GM21381 (cell line): ENCODE measurements at regions not wholly inside any gene's neighbourhood (a gene's known extent, or its start where the extent isn't known, plus 50 kb on each side); places are given as distances from the start of the nearest gene placed in this dataset.

ENCODE experiments used
- ATAC-seq: cut with Tn5 transposase; IDR thresholded peaks from one replicate; pipeline ENCODE4 v1.9.1; 2021; ENCODE audit warnings: mild to moderate bottlenecking, moderate library complexity; ENCODE audit not compliant: unreplicated experiment

DNA sequence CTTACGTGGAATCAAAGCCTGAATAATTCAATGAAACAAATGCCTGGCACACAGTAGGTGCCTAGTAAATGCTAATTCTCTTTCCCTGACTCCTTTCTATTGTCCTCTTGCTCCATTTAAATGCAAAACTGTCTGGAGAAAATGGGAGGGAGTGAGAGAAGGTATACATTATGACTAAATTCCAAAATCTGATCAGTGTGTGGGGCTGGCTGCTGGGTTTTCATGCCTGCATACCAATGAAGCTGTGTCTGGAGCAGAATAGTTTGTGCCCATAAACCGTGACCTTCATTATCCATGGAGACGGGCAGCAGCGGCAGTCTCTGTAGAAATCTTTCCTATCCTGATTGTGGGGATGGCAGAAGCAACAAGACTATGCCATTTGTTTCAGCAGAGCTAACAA lies 223.4 kb upstream of the ZBED5 start:
- no peak for ATAC-seq

DNA sequence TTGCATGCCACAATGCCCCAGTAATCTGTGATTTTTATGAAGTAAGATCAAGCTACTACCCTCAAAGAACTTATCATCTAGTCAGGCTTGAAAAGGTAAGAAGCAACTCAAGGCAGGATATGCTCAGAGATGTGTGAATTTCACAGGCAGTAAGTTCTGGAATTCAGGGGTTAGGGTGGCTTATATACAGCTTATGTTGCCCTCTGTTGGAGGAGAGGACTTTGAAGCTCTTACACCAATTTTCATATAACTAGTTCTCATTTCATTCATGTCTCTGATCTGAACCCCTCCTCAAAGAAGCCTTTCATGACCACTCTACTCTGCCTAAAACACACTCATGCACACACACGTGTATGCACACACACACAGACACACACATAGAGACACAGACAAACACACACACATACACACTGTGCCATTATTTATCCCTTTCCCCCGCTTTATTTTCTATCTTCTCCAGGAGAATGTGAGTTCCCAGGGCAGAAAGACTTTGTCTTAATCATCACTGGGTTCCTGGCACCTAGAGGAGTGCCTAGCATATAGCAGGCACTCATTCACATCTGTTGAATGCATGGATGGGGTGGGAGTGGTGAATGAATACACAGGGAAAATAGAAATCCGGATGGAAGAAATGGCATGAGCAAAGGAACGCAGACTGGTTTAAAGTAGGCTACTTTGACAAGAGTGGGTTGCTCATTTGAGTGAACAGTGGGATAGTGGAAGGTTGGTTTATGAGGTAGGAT lies 220.7 kb upstream of the ZBED5 start:
- ATAC-seq = no peak

DNA sequence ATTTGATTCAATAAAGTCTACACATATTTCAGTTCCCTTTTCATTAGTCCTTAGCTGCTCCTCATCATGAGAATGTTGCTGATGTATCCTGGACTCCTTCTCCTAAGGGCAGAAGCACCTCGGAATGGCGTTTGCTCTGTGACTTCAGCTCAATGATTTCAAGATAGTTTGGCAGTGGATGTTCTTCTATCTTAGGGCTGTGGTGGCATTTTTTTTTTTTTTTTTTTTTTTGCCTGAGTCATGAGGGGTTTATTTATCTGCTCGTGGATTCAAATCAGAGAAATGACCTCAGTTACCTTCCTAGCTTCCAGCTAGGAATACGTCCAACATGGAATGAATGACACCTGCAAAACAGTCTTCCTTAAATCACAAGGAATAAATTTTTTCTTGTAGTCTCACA lies 220.0 kb upstream of the ZBED5 start:
- ATAC-seq = no peak

DNA sequence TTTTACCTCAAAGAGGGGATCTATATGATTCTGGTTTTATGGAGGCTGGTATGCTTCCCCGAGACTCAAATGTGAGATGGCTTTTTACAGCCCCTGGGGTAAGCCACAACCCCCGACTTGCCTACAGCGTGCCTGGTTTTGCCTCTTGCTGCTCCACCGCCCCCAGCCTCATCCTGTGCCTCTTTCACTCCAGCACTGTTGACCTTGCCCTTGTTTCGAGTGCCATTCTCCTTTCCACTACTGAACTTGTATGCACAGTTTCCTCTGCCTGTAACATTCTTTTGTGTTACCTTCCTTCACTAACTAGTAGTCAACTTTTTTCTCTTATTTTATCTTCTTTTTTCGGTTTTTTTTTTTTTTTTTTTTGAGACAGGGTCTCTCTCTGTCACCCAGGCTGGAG lies 219.0 kb upstream of the ZBED5 start:
- no peak for ATAC-seq

DNA sequence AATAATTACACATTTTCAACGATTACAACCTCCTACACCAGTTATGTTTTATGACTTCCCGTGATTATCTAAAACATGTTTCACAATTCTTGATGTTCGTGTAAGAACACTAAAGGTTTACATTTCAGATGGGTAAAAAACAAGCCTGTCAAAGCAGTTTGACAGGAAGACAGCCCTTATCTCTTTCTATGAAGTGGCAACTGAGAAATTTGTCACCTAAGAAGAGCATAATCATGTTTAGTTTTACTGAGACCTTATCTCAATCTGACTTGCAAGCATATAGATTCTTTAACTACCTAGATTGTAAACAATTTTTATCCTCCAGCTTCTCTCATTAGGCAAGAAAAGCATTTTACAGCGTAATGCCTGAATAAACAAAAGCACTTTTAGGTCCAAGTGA lies 218.4 kb upstream of the ZBED5 start:
- ATAC-seq = no peak

DNA sequence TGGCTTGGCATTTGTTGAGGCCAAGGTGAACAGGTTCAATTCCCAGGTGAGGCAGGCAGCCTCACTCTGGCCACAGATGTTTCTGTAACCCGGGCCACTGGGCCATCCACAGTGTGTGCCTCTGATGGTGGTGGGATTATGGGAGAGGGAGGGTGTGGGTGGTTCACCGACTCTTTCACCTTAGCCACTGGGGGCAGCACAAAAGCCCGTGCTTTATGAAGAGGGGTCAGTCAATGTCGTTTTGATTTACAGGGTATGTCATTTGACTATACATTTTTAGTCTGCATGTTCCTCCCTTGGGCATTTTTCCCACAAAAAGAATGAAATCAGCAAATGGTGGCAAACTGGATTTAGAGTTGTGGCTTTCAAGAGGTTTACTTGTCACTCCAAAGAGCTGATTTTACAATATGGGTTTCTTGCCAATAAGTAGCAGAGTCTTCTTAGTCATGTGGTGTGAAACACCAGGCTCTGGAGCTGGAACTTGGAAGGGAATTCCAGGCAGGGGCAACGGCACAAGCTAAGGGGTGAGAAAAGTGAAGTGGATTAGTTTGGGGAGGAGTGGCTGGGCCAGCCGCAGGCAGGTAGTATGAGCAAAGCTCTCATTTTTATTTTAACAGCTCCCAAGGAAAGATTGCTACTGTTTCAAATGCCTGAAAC lies 217.8 kb upstream of the ZBED5 start:
- ATAC-seq = no peak

DNA sequence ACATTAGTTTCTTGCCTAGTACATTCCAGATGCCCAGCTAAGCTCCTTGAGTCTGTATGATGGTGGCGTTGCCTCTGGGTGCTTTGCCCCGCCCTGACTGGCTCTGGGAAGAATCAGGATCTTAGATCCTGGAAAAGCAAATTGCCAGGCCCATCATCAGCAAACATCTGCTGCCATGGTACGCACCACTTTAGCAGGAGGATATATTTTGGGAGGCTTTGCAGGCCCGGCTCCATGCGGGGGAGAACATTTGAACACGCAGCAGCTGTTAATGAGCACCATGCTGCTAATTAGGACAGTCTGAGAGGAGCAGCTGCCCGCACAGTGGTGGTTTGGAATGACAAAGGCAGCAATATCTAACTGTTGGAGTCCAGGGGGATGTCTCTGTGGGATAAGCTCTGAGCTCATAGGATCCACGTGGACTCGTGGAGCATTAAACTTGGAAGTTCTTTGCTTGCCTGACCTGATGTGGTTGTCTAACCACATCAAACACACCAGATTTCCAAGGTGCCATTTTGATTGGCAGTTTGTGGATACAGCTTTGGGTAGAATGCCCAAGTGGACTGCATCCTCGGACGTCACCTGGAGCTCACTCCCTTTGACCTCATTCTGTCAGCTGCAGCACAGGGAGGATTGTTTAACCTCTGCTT lies 217.0 kb upstream of the ZBED5 start:
- no peak for ATAC-seq

DNA sequence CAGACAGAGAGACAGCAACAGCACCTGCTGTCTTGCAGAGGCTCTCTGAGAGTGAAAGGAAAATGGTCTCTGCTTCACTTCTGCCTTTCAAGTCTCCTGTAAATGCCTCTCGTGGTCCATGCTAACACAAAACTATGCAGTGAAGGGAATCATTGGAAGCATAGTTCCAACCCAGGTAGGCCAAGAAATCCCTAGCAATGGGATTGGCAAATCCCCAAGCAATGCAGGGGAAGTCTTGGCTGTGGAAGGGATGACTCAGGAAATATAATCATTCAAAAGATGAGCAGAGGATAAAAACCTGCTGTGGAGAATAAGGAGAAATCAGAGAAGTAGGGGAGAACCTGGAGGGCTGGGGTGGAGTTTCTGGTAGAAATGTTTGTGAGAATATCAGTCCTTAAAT lies 216.1 kb upstream of the ZBED5 start:
- ATAC-seq = no peak

DNA sequence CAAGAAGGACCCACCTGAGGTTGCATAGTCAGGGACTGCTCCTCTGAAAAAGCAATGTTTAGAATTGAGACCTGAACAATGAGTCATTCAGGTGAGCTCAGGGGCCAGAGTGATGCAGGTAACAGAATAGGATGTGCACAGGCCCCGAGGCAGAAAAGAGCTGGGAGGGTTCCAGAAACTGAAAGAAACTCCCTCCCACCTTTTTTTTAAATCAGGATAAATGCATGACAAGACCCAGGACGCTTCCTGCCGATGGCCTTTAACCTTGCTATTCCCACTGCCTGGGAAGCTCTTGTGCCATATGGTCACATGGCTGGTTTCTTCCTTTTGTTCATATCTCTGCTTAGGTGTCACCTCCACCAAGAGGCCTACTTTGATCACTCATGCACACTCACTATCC lies 214.2 kb upstream of the ZBED5 start:
- no peak for ATAC-seq

DNA sequence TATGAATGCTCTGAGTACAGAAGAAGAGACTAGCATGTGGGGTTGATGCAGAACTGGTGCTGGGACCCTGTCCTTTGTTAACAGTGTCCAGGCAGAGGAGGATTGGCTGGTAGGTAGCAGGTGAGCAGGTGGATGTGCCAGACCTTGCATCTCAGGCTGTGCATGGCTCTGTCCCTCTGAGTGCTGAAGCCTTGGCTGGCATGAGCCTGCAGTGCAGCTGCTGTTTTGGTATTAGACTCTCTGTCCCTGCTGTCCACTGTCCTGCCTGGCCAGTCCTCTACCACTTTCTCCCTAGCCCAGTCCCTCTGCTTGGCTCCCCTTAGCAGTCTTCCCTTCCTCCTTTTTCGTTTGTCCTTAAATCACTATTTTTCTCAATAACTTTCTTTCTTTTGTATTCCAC lies 213.6 kb upstream of the ZBED5 start:
- no peak for ATAC-seq

DNA sequence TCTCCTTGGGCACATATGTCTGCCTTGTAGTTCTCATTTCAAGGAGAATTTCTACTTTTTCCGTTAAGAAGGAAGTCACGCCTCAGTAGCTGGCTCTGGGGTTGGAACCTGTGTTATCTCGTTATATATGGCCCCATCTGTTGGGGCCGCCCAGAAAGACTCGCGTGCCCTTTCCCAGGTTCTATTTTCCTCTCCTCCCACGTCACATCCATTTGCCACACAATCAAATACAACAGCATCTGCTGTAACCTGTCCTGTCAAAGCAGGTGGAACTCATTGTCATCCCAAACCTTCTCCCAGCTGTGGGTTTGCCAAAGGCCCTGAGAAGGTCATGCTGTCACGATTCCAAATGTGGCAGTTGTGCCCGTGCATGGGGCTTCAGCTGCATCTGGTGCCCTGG lies 213.1 kb upstream of the ZBED5 start:
- ATAC-seq = no peak

DNA sequence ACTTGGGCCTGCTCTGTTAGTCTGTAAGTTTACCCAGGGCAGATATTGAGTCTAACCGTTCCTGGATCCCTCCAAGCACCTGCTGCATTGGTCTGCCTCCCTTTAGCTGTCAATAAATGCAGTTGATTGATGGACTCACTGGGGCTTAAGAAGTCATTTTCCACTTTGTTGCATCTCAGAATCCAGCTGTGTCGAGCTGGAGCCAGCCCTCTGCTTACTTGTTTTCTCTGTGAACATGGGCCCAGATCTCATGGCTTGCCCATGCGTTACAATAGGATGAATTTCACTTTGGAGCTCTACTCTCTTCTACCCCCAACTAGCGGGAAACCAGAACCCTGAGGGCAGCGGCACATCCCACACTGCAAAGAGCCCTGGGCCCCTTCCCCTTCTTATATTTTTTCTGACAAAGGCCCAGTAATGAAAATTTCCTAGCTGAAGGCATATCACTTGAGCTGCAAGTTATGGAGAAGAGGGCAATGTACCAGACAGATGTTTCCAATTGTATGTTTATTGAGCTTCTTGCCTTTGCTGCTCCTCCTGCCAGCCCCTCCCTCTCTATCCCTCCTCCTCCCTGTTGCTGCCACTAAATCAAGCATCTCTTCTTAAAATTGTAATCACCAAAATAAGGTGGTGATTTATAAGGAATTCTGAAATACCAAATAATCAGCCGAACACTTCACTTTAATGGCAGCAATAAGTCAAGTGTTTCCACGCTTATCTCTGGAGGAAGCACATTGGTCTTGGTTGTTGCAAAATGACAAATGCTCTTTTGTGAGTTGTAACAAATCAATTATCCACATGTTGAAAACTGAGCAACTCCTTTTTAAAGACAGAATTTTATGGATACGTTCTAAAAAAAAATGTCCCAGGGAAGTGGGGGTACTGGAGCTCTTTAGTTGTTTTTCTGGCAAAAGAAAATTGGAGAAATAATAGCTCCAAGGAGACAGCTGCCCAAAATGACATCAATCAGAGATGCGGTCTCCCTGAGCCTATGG lies 212.3 kb upstream of the ZBED5 start:
- no peak for ATAC-seq

DNA sequence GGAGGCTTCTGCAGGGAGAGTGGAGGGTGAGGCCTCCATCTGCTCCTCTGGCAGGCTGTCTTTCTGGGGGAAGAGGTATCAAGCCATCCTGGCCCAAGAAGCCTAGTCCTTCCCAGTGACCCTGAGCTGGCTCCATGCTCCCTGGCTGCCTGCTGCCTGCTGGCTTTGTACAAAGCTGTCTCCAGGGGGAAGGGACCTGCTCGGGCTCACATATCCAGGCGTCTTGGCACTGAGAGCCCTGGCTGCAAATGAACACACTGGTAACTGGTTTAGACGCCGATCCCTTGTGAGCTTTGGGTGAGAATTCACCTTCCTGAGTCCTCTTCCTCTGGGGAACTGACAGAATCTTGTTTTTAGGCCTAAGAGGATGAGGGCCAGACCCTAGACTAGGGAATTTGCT lies 210.3 kb upstream of the ZBED5 start:
- no peak for ATAC-seq

DNA sequence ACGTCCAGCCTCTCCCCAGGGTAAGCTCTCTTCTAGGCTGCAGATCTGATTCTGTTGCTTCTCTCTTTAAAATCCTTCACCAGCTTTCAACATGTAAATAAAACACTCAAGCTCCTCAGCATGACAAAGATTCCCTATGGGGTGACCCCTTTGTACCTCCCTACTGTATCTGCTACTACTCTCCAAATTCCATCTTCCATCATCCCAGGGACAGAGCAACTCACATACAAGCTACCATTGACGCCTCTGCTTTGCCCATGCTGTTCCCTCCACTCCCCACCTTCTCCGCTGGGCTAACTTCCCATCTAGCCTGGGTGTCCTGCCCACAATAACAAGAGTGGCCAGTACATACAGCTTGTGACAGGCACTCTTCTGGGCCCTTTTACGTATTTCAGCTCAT lies 207.5 kb upstream of the ZBED5 start:
- no peak for ATAC-seq

DNA sequence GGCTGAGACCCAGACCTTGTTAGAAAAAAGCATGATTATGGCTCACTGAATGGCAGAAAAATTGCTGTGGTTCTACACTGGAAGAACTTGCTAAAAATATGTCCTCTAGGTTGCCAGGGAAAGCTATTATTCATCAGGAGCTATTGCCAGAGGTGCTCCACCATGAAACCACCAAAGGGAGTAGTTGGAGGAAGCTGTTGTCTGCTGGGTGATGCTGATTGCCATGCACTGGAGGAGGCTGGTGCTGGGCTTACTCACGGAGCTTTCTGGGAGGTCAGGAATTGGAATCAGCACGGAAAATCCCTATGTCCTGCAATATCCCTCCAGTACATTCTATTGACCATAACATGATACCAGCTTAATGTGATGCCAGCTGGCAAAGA lies 199.6 kb upstream of the ZBED5 start:
- no peak for ATAC-seq

DNA sequence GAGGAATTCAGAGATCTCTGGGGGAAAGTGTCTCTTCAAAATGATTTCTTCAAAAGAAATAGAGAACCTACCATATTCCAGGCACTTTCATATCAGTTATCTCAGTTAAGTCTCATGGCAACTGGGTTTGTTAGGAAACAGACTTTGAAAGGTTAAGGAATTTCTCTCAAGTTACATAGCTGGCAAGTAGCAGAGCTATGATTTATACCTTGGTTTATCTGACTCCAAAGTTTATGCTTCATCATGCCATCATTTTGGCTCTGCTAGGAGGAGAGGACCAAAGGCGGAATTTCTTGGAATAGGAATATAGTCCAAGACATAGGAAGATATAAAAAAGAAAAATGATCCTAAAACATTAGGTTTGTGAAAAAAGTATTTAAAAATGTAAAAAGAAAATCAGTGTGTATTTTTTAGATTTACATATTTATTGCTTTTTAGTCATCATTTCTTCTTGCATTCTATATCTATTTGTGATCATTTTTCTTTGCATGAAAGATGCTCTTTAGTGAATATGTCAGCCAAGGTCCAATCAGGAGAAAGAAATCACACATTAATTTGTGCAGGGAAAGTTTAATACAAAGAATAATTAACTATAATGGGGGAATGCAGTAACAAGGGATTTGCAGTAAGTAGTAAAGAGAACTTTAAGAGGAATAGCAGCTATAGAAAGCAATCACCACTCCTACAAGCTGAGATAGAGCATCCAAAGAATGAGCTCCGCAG lies 199.1 kb upstream of the ZBED5 start:
- ATAC-seq = no peak

DNA sequence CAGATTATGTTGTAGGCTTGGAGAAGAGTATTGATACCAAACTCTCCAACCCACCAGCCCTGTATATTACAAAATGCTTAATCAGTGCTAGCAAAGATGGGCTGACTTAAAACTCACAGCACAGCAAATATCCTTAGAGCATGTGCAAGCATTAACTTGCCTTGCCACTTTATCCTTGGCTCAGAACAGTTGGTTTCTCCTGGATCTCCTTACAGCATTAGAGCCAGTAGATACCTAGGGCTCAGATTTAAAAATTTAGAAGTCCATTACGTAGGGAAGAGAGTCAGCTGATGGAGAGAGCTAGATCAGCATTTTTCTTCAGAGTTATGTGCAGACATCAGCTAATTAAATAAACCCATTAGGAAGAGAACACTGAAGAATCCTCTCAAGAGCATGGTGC lies 198.5 kb upstream of the ZBED5 start:
- ATAC-seq = no peak

DNA sequence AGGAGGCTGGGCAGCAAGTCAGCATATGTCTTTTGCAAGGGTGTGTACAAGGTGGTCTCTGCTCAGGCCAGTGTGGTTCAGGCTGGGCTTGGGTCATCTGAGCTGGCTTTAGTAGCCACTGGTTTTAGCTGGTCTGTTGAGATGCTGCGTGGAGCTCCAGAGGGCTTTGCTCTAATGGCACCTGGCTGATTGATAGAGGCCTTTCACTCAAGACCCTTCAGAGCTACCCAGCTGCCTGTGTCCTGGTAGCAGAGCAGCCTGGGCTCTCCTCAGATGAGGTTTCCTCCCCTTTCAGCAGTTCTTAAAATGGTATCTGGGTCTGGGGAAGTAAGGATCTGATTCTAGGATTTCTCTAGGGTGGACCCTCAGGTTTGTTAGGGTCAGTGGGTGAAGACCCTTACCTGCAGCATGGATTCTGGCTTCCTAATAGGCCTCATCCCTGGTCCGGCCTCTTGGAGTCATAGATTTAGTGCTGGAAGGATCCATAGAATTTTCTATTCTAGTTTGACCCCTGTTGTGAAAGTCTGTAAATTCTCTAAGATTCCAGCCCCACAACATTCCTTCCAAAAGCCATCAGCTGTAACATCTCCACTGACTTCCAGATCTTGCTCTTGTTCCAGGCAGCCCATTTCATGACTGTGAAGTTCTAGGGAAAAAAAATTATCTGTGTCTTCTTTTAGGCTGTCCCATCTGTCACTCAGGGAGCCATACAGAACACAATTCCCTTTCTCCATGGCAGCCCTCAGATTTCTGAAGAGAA lies 190.2 kb upstream of the ZBED5 start:
- ATAC-seq = no peak

DNA sequence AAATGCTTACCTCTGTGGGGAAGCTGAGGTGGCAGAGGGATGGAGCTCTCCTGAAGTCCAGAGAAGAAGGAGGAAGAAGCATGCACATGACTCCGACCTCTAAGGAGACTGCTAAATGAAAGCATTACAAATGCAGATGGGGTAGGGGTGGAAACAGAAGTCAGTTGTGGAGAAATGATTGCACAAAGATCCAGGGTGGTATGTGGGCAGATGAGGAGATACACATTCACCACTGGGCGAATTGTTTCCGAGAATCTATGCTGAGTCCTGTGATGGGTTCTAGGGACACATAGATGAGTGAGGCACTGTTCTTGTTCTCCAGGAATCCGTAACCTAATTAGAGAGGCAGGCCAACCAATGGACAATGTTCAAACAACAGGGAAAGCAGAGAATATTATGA lies 188.9 kb upstream of the ZBED5 start:
- no peak for ATAC-seq
